ENCODE measurements at regions not wholly inside any gene's neighbourhood (a gene's known extent, or its start where the extent isn't known, plus 50 kb on each side); places are given as distances from the start of the nearest gene placed in this dataset.
A peak's percentile ranks its signal among the peaks of the same experiment; 100 is the strongest.

GRCh38 chr3:139281096-139281495 is 62.7 kb upstream of the MRPS22 start:
- DNase-seq (ENCODE audit: low read depth), result peak; percentile 67

DNA sequence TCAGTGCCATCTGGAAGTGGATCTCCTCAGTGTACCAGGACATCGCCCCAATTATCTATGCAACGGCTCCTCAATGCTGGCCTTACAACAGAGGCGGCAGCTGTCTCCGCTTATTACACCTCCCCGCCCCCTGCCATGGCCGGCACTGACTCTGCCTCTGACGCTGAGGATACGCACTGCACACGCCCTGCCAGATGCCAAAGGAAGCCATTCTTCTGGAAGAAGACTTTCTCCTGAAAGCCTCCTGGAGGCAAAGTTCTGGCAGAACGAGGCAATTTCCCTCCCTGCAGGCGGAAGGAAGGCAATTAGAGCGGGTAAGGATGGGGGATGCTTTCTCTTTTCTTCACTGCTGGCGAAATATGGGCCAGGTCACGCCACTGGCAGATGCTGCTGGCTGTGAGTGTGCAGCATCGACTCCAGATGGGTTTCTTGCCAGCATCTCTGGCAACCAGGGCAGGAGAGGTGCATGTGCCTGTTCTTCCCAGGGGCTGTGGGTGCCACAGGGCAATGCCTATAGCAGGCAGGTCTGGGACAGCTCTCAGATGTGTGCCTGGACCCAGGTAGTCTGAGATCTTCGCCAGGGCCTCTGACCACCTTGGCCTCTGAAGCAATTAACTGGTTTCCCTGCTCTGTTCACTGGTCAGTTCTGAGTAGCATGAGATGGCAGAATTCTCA is 62.2 kb upstream of the MRPS22 start:
- peak; percentile 47 for DNase-seq (ENCODE audit: low read depth)

DNA sequence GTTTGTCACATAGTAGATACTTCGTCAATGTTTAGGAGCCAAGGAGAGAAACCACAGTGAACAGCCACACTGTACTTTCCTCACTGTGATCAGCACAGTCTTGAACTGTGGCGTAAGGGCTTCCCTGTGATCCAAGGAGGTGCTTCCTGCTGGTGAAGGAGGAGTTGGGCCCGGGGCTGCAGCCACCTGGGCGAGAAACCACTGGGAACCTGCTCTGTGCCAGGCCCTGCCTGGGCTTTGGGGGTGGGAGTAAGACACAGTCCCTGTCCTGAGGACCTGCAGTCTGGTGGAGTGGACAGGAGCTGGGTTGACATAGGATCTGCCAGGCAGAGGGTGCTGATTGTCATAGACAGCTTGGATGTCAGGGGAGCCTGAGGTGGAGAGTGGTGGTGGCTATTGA is 60.5 kb upstream of the MRPS22 start:
- DNase-seq (ENCODE audit: low read depth), result no peak

- DNase-seq (ENCODE audit: low read depth), result peak; percentile 43
Measured at GRCh38 chr3:139284221-139284620, 59.6 kb upstream of the MRPS22 start.

DNA sequence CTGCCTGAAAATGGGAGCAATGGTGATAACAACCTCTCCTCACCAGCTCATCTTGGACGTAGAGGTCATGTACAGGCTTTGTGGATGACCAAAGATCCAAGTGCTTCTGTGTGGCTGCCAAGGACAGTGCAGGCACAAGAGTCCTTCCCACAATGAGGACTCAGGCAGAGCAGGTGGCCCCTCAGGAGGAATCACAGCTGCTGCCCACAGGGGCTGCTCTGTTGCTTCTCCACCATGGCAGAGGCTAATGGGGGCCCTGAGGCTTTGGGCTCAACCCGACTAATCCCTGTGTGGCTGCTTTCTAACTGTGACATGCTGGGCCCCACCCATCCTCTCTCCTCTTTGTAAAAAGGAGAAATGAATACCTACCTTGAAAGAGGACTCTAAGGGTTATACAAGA is 58.1 kb upstream of the MRPS22 start:
- DNase-seq (ENCODE audit: low read depth), result no peak

- DNase-seq (ENCODE audit: low read depth), result no peak
Measured at GRCh38 chr3:139286241-139286640, 57.6 kb upstream of the MRPS22 start.

DNA sequence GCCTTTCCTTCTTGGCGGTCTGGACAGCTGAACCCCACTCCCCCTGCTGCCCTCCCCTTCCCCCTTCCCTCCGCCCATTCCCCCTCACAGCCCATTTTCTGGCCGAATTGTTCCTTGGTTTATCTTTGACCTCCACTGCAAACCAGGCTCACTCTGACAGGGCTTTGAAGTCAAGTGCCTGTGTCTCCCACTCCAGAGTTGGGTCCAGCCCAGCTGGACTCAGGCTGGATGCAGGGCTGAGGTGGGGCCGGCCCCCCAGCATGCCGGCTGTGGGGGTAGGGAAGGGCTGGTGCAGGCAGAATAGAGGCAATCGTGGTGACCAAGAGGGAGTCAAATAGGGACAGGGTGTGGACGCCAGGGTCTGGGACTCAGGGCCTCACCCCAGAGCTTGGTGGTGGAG is 57.0 kb upstream of the MRPS22 start:
- DNase-seq (ENCODE audit: low read depth), result no peak

DNA sequence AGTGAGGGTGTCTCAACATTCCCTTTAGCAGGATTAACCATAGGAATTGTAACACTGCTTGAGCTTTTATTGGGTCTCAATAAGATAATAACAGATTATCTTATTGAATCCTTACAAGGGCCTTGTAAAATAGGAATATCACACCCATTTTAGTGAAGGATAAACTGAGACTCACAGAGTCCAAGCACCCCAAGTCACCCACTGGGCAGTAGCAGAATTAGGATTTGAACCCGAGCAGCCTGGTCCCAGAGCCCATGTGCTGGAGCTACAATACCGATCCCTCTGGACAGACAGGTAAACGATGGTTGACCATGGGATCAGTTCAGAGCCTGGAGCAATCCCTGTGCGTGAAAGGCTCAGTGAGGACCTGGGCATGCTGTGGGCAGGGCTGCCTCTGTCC is 56.3 kb upstream of the MRPS22 start:
- DNase-seq (ENCODE audit: low read depth), result no peak

DNA sequence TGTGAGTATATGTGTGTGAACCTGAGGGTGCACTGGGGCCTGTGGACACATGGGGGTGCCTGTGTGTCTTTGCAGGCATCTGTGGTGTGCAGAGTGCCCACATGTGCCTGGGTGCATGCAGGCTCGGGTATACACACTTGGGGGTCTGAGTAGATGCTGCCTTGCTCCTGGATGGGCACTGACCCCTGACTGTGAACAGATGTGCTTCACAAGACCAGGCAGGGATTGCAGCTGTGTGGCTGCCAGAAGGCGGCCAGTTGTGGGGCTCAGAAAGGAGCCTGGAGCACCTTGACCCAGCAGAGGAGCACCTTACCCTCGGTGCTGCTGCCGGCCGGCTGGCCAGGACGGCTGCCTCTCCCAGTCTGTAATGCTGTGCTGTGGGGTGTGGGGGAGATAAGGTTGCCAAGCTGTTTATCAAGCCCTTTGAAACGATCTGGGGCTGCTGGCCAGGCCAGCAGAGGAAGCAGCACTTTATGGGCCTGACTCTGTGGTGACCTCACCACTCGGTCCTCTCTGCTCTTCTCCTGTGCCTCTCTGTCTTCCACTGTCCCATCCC is 55.5 kb upstream of the MRPS22 start:
- DNase-seq (ENCODE audit: low read depth), result peak; percentile 64

GRCh38 chr3:139289860-139290524 is 53.8 kb upstream of the MRPS22 start:
- DNase-seq (ENCODE audit: low read depth), result no peak

DNA sequence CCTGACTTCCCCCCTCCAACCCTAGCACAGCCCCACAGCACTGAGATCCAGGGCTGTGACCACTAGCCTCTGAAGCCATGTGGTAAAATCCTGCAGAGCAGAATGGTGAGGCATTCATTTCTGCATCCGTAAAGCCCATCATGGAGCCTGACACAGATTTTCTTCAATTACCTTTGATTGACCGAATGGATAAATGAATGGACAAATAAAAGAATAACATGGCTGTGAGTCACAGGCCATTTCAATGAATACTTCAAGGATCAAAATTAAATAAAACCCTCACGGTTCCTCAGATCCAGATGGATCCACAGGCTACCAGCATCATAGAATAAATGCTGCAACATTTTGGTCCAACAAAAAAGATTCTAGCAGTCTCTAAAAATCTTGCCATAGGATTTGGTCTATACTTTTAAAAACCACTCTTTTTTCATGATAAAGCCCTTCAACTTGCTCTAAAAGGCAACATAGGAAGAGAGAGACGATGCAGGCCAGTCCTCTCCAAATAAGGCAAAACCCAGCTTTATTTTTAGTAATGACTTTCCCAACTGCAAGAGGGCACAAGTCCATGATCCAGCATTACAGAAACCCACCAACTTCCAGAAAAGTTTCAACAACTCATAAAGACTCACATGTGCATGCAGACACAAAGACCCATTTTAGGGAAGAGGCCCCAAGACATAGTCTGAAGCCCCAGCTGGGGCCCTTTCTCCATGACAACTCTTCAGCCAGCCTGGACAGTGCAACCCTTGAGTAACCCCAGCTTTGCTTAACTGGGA is 52.4 kb upstream of the MRPS22 start:
- DNase-seq (ENCODE audit: low read depth), result no peak

GRCh38 chr3:139292192-139292591 is 51.6 kb upstream of the MRPS22 start:
- DNase-seq (ENCODE audit: low read depth), result no peak

- DNase-seq (ENCODE audit: low read depth), result peak; percentile 91
Measured at GRCh38 chr3:139292711-139293664, 50.8 kb upstream of the MRPS22 start.

DNA sequence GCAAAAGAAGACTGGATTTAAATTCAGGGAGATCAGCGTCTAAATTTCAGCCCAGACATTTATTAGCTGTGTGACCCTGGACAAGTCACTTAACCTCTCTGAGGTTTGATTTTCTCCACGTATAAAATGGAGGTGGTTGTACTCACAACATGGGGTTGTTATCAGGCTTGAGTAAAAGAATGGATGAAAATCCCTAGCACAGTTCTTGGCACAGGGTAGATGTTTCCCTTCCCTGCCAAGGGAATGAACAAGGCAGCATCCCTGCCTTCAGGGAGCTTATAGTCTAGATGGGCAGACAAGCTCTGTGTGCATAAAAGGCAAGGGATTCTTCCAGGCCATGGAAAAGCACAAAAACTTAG is 50.2 kb upstream of the MRPS22 start:
- no peak for DNase-seq (ENCODE audit: low read depth)
